Activated CD4-positive, alpha-beta T cell treated with anti-CD3 and anti-CD28 coated beads for 36 hours (primary cell): ENCODE measurements at regions not wholly inside any gene's neighbourhood (a gene's known extent, or its start where the extent isn't known, plus 50 kb on each side); places are given as distances from the start of the nearest gene placed in this dataset.
"Not testable (repeated sequence)": the region's sequence is repeated elsewhere in the genome, so short reads cannot be mapped to it uniquely, and the experiment has no call there.

Experiments used
- ATAC-seq: fragments of 200-7000 bp; cut with Tn5 transposase; one replicate; pipeline ENCODE4 v1.10.0; 2021; ENCODE audit warnings: mild to moderate bottlenecking, moderate library complexity
- CTCF ChIA-PET: fragments of 350-600 bp; sonication (Branson Sonifier 250); formaldehyde crosslinking; loops from one replicate; lab custom pipeline; 2021; ENCODE audit warnings: antibody characterized with exemption; lab: Charles Lee
- POLR2A ChIA-PET: fragments of 350-600 bp; sonication (Branson Sonifier 250); formaldehyde crosslinking; loops from one replicate; lab custom pipeline; 2021; ENCODE audit warnings: antibody characterized with exemption, inconsistent platforms; lab: Charles Lee
- DNase-seq: peaks from one replicate; pipeline ENCODE4 v3.0.0-alpha.2; 2020
- H3K27ac Mint-ChIP-seq: one replicate; pipeline ENCODE4 v1.8.0; 2021; ENCODE audit warnings: mixed read lengths
- H3K27me3 Mint-ChIP-seq: one replicate; pipeline ENCODE4 v1.8.0; 2021; ENCODE audit warnings: mixed read lengths
- H3K36me3 Mint-ChIP-seq: one replicate; pipeline ENCODE4 v1.8.0; 2021; ENCODE audit warnings: low read depth, mixed read lengths
- H3K4me1 Mint-ChIP-seq: one replicate; pipeline ENCODE4 v1.8.0; 2021; ENCODE audit warnings: mixed read lengths
- H3K4me3 Mint-ChIP-seq: one replicate; pipeline ENCODE4 v1.8.0; 2021; ENCODE audit warnings: mild to moderate bottlenecking, moderate library complexity, mixed read lengths
- H3K9me3 Mint-ChIP-seq: one replicate; pipeline ENCODE4 v1.8.0; 2021; ENCODE audit warnings: low read depth, mixed read lengths
- intact Hi-C, 2 experiments: fragments of 100-400 bp; cut with DNase I in 1 of 2; cut with micrococcal nuclease in 1 of 2; formaldehyde crosslinking; loops; one replicate each; pipeline versions ENCODE4 v1.14.2 to v1.15.1; 2022 to 2024; cut with DNase I, micrococcal nuclease

DNA sequence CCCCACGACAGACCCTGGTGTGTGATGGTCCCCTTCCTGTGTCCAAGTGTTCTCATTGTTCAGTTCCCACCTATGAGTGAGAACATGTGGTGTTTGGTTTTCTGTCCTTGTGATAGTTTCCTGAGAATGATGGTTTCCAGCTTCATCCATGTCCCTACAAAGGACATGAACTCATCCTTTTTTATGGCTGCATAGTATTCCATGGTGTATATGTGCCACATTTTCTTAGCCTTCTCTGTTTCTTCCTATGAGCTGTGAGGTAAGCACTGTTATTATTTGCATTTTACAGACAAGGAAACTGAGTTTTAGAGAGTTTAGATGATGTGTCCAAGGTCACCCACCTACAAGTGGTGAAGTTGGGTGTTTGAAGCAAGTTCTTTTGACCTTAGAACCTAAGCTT is 51.1 kb upstream of the BNC1 start:
- H3K27ac Mint-ChIP-seq, H3K4me1 Mint-ChIP-seq, H3K4me3 Mint-ChIP-seq, CTCF ChIA-PET, ATAC-seq, H3K36me3 Mint-ChIP-seq, POLR2A ChIA-PET, DNase-seq, H3K9me3 Mint-ChIP-seq, intact Hi-C loops: not testable (repeated sequence)
- H3K27me3 Mint-ChIP-seq: peaks cover 14% of the 10 kb centered on the region

DNA sequence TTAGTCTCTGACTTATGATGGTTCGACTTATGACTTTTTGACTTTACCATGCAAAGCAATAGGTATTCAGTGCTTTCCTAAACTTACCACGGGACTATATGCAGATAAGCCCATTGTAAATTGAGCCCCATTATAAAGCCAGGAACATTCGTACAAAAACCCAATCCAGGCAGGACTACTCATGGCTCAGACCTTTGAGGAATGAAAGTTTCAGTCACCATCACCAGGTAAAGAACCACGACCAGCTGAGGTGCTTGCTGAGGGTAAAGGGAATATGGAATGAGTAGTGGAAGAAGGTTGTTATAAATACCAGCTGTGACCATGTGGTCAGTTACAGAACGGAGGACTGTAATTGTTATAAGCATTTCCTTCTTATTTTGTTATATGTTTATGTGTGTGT is 54.9 kb upstream of the BNC1 start:
- intact Hi-C loops: no loop called here
- peaks cover 4% of the 10 kb centered on the region for H3K9me3 Mint-ChIP-seq

DNA sequence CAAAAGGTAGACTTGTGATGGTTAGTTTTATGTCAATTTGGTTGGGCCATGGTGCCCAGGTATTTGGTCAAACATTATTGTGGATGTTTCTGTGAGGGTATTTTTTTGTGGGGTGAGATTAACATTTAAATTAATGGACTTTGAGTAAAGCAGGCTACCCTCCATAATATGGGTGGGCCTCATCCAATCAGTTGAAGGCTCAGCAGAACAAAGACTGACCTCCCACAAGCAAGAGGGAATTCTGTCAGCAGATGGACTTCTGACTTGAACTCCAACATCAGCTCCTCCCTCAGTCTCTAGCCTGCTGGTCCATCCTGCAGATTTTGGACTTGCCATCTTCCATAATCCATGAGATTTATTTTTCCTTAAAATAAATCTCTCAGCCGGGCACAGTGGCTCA is 55.6 kb upstream of the BNC1 start:
- CTCF ChIA-PET: no interaction called here
- intact Hi-C loops: no loop called here
- H3K36me3 Mint-ChIP-seq: no peaks in the 10 kb centered on the region
- ATAC-seq: no peak
- POLR2A ChIA-PET: no interaction called here
- H3K27me3 Mint-ChIP-seq: peaks cover 12% of the 10 kb centered on the region
- no peak for DNase-seq
- no peaks in the 10 kb centered on the region for H3K4me1 Mint-ChIP-seq
- H3K9me3 Mint-ChIP-seq: peaks cover 4% of the 10 kb centered on the region
- no peak overlapping the region for H3K27ac Mint-ChIP-seq
- H3K4me3 Mint-ChIP-seq: no peak overlapping the region

More for the DNA sequence above, 54.9 kb upstream of the BNC1 start:
- DNase-seq (no peak), ATAC-seq (no peak)
- H3K27ac Mint-ChIP-seq: no peak overlapping the region
- CTCF ChIA-PET: no interaction called here
- POLR2A ChIA-PET: no interaction called here
- H3K4me1 Mint-ChIP-seq: no peaks in the 10 kb centered on the region
- H3K36me3 Mint-ChIP-seq: no peaks in the 10 kb centered on the region
- no peak overlapping the region for H3K4me3 Mint-ChIP-seq
- peaks cover 12% of the 10 kb centered on the region for H3K27me3 Mint-ChIP-seq

DNA sequence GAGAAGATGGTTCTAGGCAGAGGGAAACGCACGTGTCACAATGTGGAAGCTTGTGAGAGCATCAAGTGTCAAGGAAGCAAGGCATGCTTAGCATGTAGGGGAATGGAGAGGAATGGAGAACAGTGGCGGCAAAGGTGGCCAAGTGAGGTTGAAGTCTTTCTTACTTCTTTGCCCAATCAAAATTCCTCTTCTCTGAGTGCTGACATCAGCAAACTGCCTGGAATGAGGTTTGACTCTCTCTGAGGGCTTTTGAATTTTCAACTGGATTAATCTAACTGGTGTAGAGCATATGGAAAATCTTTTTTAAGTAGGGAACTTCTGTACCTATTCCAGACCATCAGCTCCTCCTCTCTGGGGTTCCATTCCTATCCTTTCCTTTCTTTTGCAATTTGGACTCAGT is 61.9 kb upstream of the BNC1 start:
- Mint-ChIP-seq H3K27ac (no peak overlapping the region), H3K9me3 (no peaks in the 10 kb centered on the region), H3K36me3 (no peaks in the 10 kb centered on the region), H3K4me3 (no peak overlapping the region), H3K4me1 (no peaks in the 10 kb centered on the region), H3K27me3 (peaks cover 15% of the 10 kb centered on the region)
- intact Hi-C loops: no loop called here
- ATAC-seq (no peak), DNase-seq (no peak)
- ChIA-PET CTCF (no interaction called here), POLR2A (no interaction called here)

DNA sequence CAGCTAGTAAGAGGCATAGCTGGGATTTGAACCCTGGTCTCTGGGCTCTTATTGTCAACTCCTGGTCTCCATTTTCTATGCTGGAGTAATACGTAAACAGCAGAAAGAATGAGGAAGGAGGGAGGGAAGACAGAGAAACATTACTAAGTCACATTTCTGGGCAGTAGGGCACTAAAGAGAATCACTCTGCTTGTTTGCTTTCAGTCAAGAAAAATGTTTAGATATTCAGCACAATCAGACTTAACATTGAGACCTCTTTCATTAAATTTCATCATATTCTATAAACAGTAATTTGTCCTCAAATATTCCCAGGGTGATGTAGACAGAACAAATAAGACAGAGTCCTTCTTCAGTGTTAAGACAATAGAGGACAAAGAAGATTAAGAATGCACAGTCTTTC is 67.7 kb upstream of the BNC1 start:
- ChIA-PET CTCF (no interaction called here), POLR2A (no interaction called here)
- no peak for ATAC-seq

DNA sequence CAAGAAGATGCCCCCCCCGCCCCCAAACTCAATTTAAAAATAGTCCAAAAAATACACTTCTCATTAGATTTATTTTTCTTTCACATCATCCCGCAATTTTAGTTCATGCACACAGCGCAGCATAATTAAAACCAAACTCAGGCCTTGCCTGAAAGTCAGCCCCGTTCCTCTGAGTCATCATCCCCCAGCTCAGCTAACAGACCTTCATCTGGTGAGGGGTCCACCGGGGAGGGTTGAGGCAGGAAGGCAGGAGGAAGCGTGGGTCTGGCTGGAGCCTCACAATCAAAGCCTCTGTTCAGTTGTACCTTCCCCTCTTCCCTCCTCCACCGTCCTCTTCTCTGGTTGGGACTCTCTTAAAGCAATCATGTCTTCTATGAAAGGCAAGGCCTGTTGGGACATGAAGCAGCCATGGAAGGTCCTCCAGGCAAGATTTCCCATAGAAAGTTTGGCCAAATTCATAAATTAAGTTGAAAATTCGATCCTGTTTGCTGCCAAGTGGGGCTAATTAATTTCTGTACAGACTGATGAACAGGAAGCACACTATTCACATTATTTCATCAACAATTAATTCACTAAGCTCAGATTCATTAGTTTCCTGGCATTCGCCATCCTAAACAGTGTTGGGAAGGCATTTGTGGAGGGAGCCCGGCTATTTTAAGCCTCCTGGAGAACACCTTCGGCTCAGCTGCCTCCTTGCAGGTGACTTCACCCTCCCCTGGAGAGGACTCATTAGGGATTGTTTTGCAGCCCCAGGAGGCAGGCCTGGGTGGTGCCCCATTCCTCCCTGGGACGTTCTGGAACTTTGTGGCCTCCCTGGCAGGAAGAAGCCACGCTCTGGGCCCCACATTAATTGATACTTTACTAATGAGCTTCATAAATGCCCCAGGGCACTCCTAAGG is 72.3 kb upstream of the BNC1 start:
- peaks cover 6% of the 10 kb centered on the region for H3K27me3 Mint-ChIP-seq
- ATAC-seq (no peak), DNase-seq (no peak)
- H3K27ac Mint-ChIP-seq: no peak overlapping the region
- ChIA-PET POLR2A (no interaction called here), CTCF (interaction anchor here (0.6 to 1.1 kb wide), 3 partner anchors 9 to 326 kb away, joined by 3 to 4 read pairs (median 3); no protein-coding TSS in a partner anchor)
- no peak overlapping the region for H3K4me3 Mint-ChIP-seq
- intact Hi-C loops: no loop called here
- H3K36me3 Mint-ChIP-seq: no peaks in the 10 kb centered on the region
- no peaks in the 10 kb centered on the region for H3K4me1 Mint-ChIP-seq
- H3K9me3 Mint-ChIP-seq: peaks cover 2% of the 10 kb centered on the region

More for the DNA sequence above, 67.7 kb upstream of the BNC1 start:
- Mint-ChIP-seq H3K27ac (no peak overlapping the region), H3K27me3 (peaks cover 6% of the 10 kb centered on the region), H3K36me3 (no peaks in the 10 kb centered on the region), H3K4me3 (no peak overlapping the region), H3K4me1 (no peaks in the 10 kb centered on the region), H3K9me3 (peaks cover 2% of the 10 kb centered on the region)
- DNase-seq: no peak
- intact Hi-C loops: no loop called here

DNA sequence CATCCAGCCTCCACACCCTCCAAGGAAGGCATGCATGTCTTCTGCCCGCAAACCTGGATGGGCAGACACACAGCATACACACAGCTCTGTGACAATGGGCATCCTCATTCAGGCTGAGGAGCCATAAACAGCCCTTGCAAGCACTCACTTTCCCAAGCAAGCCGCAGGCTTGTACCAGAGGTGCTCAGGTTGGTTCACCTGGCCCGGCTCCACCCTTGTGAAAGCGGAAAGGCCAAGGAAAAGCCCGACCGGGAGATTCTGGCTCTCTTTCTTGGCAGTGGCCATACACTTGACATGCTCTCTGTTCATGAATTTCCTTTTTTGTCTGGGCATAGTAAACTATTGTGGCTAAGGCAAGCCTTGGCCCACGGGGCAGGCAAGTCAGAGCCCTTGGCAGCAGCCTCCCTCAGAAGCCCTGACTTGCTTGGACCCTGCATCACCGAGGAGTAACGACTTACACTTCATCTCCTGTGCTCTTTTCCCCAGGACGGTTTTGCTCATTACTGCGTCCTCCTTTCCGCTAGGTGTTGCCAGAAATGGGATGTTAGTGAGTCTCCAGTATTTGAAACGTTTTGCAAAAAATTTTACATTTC is 74.6 kb upstream of the BNC1 start:
- no peaks in the 10 kb centered on the region for H3K36me3 Mint-ChIP-seq
- no peak overlapping the region for H3K27ac Mint-ChIP-seq
- DNase-seq (no peak), ATAC-seq (no peak)
- H3K4me3 Mint-ChIP-seq: no peak overlapping the region
- H3K4me1 Mint-ChIP-seq: no peaks in the 10 kb centered on the region
- H3K27me3 Mint-ChIP-seq: peaks cover 17% of the 10 kb centered on the region
- POLR2A ChIA-PET: no interaction called here
- H3K9me3 Mint-ChIP-seq: peaks cover under 1% of the 10 kb centered on the region
- CTCF ChIA-PET: no interaction called here
- intact Hi-C loops: no loop called here

DNA sequence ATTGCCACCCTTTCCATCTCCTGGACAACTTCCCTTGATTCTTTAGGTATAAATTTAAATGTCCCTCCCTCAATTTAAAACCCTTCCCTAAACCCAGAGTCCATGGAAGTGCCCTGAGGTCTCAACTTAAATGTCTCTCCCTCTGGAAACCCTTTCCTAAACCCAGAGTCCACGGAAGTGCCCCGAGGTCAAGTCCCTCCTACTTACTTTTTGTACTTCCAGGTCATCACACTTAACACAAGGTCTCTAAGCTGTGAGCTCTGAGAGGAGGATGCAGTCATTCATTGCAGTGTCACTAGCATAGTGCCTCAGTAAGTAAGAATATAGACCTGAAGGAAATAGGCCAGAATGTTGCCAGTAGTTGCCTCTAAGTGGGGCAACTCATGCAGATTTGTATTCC is 78.2 kb upstream of the BNC1 start:
- Mint-ChIP-seq H3K27ac (no peak overlapping the region), H3K4me1 (peaks cover 12% of the 10 kb centered on the region), H3K9me3 (no peaks in the 10 kb centered on the region), H3K4me3 (no peak overlapping the region), H3K27me3 (peaks cover 37% of the 10 kb centered on the region), H3K36me3 (no peaks in the 10 kb centered on the region)
- no peak for ATAC-seq
- CTCF ChIA-PET: interaction anchor here (0.5 kb wide), 1 partner anchor 136 kb away, joined by 5 read pairs; no protein-coding TSS in a partner anchor
- intact Hi-C loops: no loop called here
- POLR2A ChIA-PET: no interaction called here
- DNase-seq: no peak

DNA sequence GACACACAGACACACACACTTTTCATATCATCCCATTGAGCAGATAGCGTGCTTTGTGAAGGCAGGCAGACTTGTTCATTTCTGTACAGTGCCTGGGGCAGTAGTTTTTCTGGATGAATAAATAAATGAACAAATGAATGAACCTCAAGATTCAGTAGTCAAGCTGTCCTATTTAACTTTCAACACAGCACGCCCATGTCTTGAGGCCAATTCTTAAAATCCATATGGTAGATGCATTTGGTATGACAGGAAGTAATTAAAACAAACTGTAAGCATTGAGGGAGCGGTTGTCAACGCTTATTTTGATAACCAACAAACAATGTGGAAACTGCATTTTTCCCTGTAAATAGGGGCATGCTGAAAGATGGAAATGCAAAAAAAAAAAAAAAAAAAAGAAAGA is 80.0 kb upstream of the BNC1 start:
- no peak for ATAC-seq
- no peak for DNase-seq
- no peak overlapping the region for H3K27ac Mint-ChIP-seq
- peaks cover 37% of the 10 kb centered on the region for H3K27me3 Mint-ChIP-seq
- ChIA-PET CTCF (no interaction called here), POLR2A (no interaction called here)
- H3K4me3 Mint-ChIP-seq: no peak overlapping the region
- H3K4me1 Mint-ChIP-seq: peaks cover 12% of the 10 kb centered on the region
- intact Hi-C loops: no loop called here
- no peaks in the 10 kb centered on the region for H3K9me3 Mint-ChIP-seq
- no peaks in the 10 kb centered on the region for H3K36me3 Mint-ChIP-seq

DNA sequence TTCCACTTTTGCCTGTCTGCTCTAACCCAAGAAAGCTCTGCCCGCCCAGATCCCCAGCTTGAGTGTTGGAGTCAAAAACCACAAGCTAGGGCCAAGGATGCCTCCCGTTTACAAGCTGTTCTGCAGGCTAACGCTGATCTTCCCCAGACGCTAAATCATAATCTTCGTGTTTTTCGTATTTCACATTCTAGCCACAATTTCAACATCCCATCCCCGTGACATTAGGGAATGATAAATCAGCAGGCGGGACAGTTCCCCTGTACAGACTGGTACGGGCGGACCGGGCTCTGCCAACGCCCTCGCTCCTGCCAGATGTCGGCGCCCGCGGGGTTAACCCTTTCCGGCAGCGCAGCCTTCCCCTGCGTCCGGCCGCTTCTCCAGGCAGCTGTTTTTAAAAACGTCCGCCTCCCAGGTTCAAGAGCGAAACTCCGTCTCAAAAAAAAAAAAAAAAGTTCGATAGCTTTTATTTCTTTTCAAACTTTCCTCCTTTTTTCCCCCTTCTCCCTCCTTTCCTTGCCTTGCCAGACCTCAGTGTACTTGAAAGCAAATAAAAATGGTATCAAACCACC is 81.0 kb upstream of the BNC1 start:
- H3K9me3 Mint-ChIP-seq: no peaks in the 10 kb centered on the region
- no peak overlapping the region for H3K27ac Mint-ChIP-seq
- ChIA-PET CTCF (interaction anchor here (1.1 kb wide), 1 partner anchor 11 kb away, joined by 3 read pairs; no protein-coding TSS in a partner anchor), POLR2A (no interaction called here)
- intact Hi-C loops: no loop called here
- H3K4me3 Mint-ChIP-seq: peak overlapping the region; percentile 10
- H3K4me1 Mint-ChIP-seq: peaks cover 12% of the 10 kb centered on the region
- H3K27me3 Mint-ChIP-seq: peaks cover 37% of the 10 kb centered on the region
- H3K36me3 Mint-ChIP-seq: no peaks in the 10 kb centered on the region
- peak; percentile 40 for DNase-seq
- no peak for ATAC-seq

DNA sequence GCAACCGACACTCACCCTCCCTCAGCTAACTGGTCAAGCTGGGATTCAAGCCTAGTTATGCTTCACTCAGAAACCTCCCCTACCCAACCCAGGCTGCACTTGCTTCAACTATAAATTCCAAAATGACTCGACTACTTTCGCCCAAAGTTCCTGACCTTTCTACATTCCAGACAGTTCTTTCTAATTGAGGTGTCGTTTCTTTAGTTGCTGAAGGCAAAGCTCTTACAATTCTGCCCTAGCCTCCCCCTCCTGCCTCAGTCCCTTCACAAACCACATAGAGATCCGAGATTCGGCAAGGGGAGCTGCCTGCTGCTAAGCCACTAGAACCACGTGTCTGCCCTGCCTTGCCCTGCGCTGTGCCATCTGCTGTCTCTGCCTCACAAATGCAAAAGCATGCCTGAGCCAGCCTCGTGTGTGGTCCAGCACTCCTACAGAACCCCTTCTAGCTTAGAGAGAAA is 74.7 kb upstream of the SH3GL3 start:
- H3K9me3 Mint-ChIP-seq: no peaks in the 10 kb centered on the region
- DNase-seq (no peak), ATAC-seq (no peak)
- ChIA-PET CTCF (interaction anchor here (0.6 to 2.1 kb wide), 3 partner anchors 9 to 124 kb away, joined by 3 to 6 read pairs (median 3); no protein-coding TSS in a partner anchor), POLR2A (no interaction called here)
- H3K36me3 Mint-ChIP-seq: no peaks in the 10 kb centered on the region
- intact Hi-C loops: no loop called here
- no peak overlapping the region for H3K4me3 Mint-ChIP-seq
- no peak overlapping the region for H3K27ac Mint-ChIP-seq
- peaks cover 50% of the 10 kb centered on the region for H3K27me3 Mint-ChIP-seq
- no peaks in the 10 kb centered on the region for H3K4me1 Mint-ChIP-seq
